ENCODE measurements at regions not wholly inside any gene's neighbourhood (a gene's known extent, or its start where the extent isn't known, plus 50 kb on each side); places are given as distances from the start of the nearest gene placed in this dataset.
"Not testable (repeated sequence)": the region's sequence is repeated elsewhere in the genome, so short reads cannot be mapped to it uniquely, and the experiment has no call there.

DNA sequence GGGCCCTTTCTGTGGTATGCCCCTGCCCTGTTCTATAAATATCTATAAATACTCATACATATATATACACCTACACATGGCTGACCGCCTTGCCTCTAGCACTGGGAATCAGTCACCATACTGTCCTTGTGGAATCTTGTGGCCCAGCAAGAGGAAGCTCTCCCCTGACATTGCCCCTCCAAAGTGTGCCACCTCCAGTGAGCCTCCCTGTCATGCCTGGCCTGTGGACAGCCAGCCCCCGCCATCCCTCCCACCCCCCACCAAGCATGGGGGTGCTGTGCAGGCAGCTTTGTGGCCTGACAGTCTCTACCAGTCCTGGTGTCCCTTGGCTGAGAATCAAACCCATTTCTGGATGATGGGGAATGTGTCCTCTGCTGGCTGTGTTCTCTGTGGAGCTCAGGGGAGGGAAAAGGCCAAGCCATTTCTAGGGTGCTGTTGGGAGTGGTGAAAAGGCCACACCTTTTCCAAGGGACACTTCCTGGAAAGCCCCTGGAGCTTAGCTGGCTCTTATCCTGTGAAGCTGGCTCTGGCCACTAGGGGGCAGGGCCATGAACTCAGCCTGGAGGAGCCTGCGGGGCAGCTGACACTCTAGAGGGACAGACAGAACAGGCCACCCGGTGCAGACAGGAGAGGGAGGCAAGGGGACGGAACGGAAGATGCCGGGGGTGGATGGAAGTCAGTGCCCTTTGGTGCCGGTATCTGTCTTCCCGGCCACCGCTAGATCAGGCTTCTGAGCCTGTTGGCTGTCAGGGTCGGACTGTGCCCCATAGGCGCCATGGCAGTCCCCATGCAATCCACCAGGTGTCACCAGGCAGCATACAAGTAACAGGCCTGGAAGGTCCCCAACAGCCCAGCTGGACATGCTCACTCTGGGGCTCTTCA lies 167.2 kb downstream of the TBC1D2B start:
- DNase-seq = peak; percentile 43 to 79 (median 69)
- POLR2A ChIA-PET; H3K27ac ChIP-seq (ENCODE audit: low read length); H3K27ac Mint-ChIP-seq; H3K36me3 ChIP-seq (ENCODE audit: control insufficient read depth in 2 of 2, extremely low read depth in 1 of 2, insufficient read depth in 1 of 2, low read length in 1 of 2); H3K27me3 Mint-ChIP-seq; H3K4me1 Mint-ChIP-seq; H3K9me3 Mint-ChIP-seq; H3K9me3 ChIP-seq; H3K4me1 ChIP-seq (ENCODE audit: control insufficient read depth in 1 of 2, extremely low read depth in 1 of 2, insufficient read depth in 2 of 2, low read length in 2 of 2); H3K36me3 Mint-ChIP-seq: not testable (repeated sequence)
- peak overlapping the region; percentile 56 to 72 for H3K4me3 ChIP-seq (ENCODE audit: control insufficient read depth in 1 of 2, extremely low read depth in 1 of 2, low read length in 1 of 2)
- ATAC-seq (replicated peaks in 1 of 4) = peak; percentile 78 to 95 (median 89)
- WGBS (ENCODE audit: insufficient coverage) = 10% methylated on average over 11 of the region's 12 CpGs
- H3K4me3 Mint-ChIP-seq = peak overlapping the region; percentile 46 to 82 (median 79)
- H3K27me3 ChIP-seq (replicated peaks in 1 of 2; ENCODE audit: control insufficient read depth in 2 of 2, extremely low read depth in 1 of 2, insufficient read depth in 2 of 2, low read length in 1 of 2) = peaks cover 0 to 15% of the 10 kb centered on the region in 2 experiments
- CTCF ChIA-PET = interaction anchor here (0.6 to 1.3 kb wide), 6 partner anchors 9 to 1003 kb away, joined by 3 to 7 read pairs (median 4); no protein-coding TSS in a partner anchor

DNA sequence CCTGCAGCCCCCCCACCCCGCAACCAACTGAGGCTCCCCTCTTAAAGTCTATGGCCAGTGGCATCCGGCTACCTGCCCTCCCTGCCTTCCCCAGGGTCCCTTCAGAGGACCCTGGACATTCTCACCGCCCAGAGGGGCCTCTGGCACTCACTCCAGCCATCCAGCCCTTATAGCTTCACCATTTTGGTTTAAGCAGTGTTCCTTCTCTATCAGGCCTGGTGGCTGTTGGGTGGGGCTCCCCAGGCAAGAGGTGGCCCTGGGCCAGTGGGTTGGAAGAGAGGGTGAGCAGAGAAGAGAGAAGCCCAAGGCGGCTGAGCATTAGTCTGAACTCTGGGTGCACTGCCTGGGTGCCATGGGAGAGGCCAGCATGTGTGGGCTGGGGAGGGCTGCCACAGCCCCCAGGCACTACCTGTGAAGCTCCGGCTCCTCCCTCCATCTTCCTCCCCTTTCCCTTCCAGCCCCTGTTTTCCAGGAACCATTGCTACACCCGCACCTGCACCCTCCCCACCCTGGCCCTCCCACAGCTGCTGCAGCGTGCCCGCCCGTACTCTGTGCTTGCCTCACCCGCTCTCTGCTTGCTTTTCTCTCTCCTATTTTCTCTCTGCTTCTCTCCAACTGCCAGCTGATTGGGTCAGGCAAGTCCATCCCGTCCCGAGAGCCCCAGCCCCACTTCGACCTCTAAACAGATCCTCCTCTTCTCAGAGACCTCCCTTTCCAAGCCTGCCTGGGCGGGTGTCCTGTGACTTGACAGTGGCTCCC lies 168.2 kb downstream of the TBC1D2B start:
- H3K9me3 Mint-ChIP-seq = no peaks in the 10 kb centered on the region
- DNase-seq (no peak), ATAC-seq (replicated peaks in 1 of 4) (no peak)
- no peak overlapping the region for H3K4me3 Mint-ChIP-seq
- H3K36me3 ChIP-seq (ENCODE audit: control insufficient read depth in 2 of 2, extremely low read depth in 1 of 2, insufficient read depth in 1 of 2, low read length in 1 of 2) = no peaks in the 10 kb centered on the region
- WGBS (ENCODE audit: insufficient coverage) = 82% methylated on average over 10 of the region's 14 CpGs
- no peak overlapping the region for H3K27ac ChIP-seq (ENCODE audit: low read length)
- H3K4me1 ChIP-seq (ENCODE audit: control insufficient read depth in 1 of 2, extremely low read depth in 1 of 2, insufficient read depth in 2 of 2, low read length in 2 of 2) = no peaks in the 10 kb centered on the region
- peaks cover 0 to 7% of the 10 kb centered on the region in 2 donors for H3K27me3 Mint-ChIP-seq
- H3K36me3 Mint-ChIP-seq = no peaks in the 10 kb centered on the region
- H3K27ac Mint-ChIP-seq = no peak overlapping the region
- peaks cover 0 to 15% of the 10 kb centered on the region in 2 experiments for H3K27me3 ChIP-seq (replicated peaks in 1 of 2; ENCODE audit: control insufficient read depth in 2 of 2, extremely low read depth in 1 of 2, insufficient read depth in 2 of 2, low read length in 1 of 2)
- ChIA-PET POLR2A (no interaction called here), CTCF (interaction anchor here (0.5 to 0.8 kb wide), 3 partner anchors 26 to 1031 kb away, joined by 3 to 4 read pairs (median 4); no protein-coding TSS in a partner anchor)
- H3K4me3 ChIP-seq (ENCODE audit: control insufficient read depth in 1 of 2, extremely low read depth in 1 of 2, low read length in 1 of 2) = no peak overlapping the region
- no peaks in the 10 kb centered on the region for H3K4me1 Mint-ChIP-seq
- H3K9me3 ChIP-seq = no peaks in the 10 kb centered on the region

DNA sequence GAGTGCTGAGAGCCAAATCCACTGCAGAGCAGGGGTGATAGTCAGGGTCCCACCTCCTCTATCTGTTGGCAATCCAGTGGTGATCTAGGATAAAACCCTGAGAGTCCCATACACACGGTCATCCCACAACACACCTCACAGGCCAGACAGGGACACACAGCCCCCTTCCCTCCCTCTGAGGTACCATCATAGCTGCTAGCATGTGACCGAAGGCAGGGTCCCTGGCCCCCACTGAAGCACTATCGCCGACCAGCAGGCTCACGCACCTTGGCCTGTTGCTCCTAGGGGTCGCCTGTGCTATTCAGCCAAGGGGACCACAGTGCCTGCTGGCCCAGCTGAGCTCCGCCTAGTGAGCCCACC lies 168.8 kb downstream of the TBC1D2B start:
- H3K4me3 Mint-ChIP-seq; H3K9me3 ChIP-seq; ATAC-seq (replicated peaks in 1 of 4); H3K9me3 Mint-ChIP-seq; DNase-seq; H3K4me3 ChIP-seq (ENCODE audit: control insufficient read depth in 1 of 2, extremely low read depth in 1 of 2, low read length in 1 of 2); H3K27me3 Mint-ChIP-seq; H3K4me1 Mint-ChIP-seq; H3K27ac Mint-ChIP-seq; H3K36me3 Mint-ChIP-seq; H3K36me3 ChIP-seq (ENCODE audit: control insufficient read depth in 2 of 2, extremely low read depth in 1 of 2, insufficient read depth in 1 of 2, low read length in 1 of 2); H3K4me1 ChIP-seq (ENCODE audit: control insufficient read depth in 1 of 2, extremely low read depth in 1 of 2, insufficient read depth in 2 of 2, low read length in 2 of 2); H3K27ac ChIP-seq (ENCODE audit: low read length): not testable (repeated sequence)
- POLR2A ChIA-PET = interaction anchor here in 1 of 2 donors (0.6 kb wide), 1 partner anchor 316 kb away, joined by 3 read pairs; no protein-coding TSS in a partner anchor
- CTCF ChIA-PET = interaction anchor here in 1 of 2 donors (0.5 kb wide), 1 partner anchor 1032 kb away, joined by 4 read pairs; no protein-coding TSS in a partner anchor
- H3K27me3 ChIP-seq (replicated peaks in 1 of 2; ENCODE audit: control insufficient read depth in 2 of 2, extremely low read depth in 1 of 2, insufficient read depth in 2 of 2, low read length in 1 of 2) = peaks cover 0 to 15% of the 10 kb centered on the region in 2 experiments
- WGBS (ENCODE audit: insufficient coverage) = 71% methylated on average over 1 of the region's 7 CpGs

DNA sequence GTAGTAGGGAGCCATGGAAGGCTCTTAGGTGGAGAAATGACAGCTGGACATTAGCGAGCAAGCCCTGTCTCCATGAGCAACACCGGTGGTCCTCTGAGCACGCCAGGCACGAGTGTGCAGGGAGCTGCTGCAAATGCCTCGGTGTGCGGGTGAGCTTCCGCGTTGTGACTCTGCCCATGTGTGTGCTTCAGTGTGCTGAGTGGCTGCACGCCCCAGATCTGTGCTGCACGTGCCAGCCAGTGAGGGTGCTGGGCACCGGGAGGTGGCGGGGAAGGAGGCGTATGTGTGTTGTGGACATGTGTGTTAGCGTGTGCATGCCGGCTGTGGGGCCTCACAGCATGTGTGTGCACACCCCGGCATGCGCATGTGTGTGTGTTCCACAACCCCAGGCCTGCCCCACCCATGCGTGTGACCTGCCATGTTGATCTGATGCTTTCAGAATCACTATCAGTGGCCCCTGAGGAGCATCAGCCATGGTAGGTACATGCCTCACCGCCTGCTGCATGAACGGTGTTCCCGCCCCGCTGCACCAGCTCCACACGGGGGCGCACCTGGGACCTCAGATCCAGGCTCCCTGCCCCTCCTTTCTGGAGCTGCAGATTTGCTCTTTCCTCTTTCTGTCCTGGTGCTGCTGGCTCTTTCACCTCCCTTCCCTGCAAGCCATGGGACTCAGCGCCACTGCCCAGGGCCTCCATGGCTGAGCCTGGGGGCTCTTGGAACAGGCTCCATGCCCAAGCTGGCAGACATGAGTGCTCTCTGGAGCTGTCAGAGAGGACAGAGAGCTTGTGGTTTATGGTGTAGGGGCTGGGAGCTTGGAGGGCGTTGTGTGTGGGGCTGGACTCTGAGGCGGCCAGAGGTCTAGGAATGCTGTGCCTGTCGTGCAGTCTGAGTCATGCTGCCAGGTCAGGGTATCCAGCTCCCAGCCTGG lies 169.4 kb downstream of the TBC1D2B start:
- Mint-ChIP-seq H3K36me3 (no peaks in the 10 kb centered on the region), H3K4me3 (no peak overlapping the region), H3K27me3 (peaks cover 0 to 7% of the 10 kb centered on the region in 2 donors), H3K4me1 (no peaks in the 10 kb centered on the region), H3K27ac (no peak overlapping the region), H3K9me3 (no peaks in the 10 kb centered on the region)
- ATAC-seq (replicated peaks in 1 of 4) (peak in 1 of 4 experiments; percentile 42), DNase-seq (peak in 22 of 35 experiments; percentile 5 to 54 (median 34))
- WGBS (ENCODE audit: insufficient coverage) = 54% methylated on average over 27 of the region's 28 CpGs
- ChIA-PET POLR2A (interaction anchor here in 1 of 2 donors (0.6 kb wide), 1 partner anchor 316 kb away, joined by 3 read pairs; no protein-coding TSS in a partner anchor), CTCF (no interaction called here)
- Histone ChIP-seq H3K36me3 (ENCODE audit: control insufficient read depth in 2 of 2, extremely low read depth in 1 of 2, insufficient read depth in 1 of 2, low read length in 1 of 2) (no peaks in the 10 kb centered on the region), H3K27me3 (replicated peaks in 1 of 2; ENCODE audit: control insufficient read depth in 2 of 2, extremely low read depth in 1 of 2, insufficient read depth in 2 of 2, low read length in 1 of 2) (peaks cover 0 to 15% of the 10 kb centered on the region in 2 experiments), H3K4me1 (ENCODE audit: control insufficient read depth in 1 of 2, extremely low read depth in 1 of 2, insufficient read depth in 2 of 2, low read length in 2 of 2) (no peaks in the 10 kb centered on the region), H3K9me3 (no peaks in the 10 kb centered on the region), H3K4me3 (ENCODE audit: control insufficient read depth in 1 of 2, extremely low read depth in 1 of 2, low read length in 1 of 2) (no peak overlapping the region), H3K27ac (ENCODE audit: low read length) (no peak overlapping the region)

DNA sequence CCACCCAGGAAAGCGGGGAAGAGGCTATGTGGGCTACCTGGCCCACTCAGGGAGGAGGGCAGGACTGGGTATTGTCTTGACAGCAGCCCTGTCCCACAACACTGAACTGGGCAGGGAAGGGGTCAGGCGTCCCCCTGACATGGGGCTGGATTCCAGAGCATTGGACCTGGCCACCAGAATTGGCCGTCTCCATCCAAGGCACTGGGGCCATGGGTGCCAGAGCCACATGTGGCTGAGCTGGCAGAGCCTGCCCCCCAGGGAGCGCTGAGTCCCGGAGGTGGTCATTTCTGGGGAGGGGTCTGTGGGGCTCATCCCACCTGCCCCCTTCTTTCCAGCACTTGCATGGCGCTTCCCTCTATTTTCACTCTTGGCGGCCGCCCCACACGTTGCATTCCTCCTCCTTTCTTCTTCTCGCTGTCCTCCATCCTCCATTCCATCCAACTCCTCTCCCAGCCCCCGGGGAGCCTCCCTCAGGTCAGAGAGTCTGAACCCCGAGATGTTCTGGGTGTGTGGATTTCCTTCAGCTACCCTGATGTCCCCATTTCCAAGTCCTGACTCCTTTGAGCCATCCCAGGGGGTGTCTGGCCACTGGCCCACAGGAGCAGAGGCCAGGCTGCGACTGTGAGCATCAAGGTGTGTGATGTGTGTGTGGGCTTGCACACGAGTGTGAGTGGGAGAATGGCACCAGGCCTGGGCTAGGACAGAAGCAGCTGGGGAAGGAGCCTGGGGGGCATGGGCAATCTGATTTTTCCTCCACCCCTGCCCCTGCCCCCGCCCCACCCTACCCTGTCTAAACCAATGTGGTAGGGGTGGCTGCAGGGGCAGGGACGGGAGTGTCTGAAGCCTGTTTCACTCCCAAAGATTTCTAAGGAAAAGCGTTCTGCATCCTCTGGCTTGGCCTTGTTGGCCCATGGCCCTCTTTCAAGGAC lies 171.2 kb downstream of the TBC1D2B start:
- H3K27me3 Mint-ChIP-seq; H3K27ac ChIP-seq (ENCODE audit: low read length); H3K27ac Mint-ChIP-seq; ATAC-seq (replicated peaks in 1 of 4); POLR2A ChIA-PET; H3K36me3 ChIP-seq (ENCODE audit: control insufficient read depth in 2 of 2, extremely low read depth in 1 of 2, insufficient read depth in 1 of 2, low read length in 1 of 2); H3K4me3 Mint-ChIP-seq; DNase-seq; H3K4me1 Mint-ChIP-seq; H3K4me1 ChIP-seq (ENCODE audit: control insufficient read depth in 1 of 2, extremely low read depth in 1 of 2, insufficient read depth in 2 of 2, low read length in 2 of 2); H3K9me3 Mint-ChIP-seq; H3K9me3 ChIP-seq; H3K4me3 ChIP-seq (ENCODE audit: control insufficient read depth in 1 of 2, extremely low read depth in 1 of 2, low read length in 1 of 2); H3K36me3 Mint-ChIP-seq: not testable (repeated sequence)
- CTCF ChIA-PET = interaction anchor here in 1 of 2 donors (0.6 kb wide), 1 partner anchor 333 kb away, joined by 4 read pairs; no protein-coding TSS in a partner anchor
- WGBS (ENCODE audit: insufficient coverage) = 66% methylated on average over 7 of the region's 17 CpGs
- peaks cover 0 to 19% of the 10 kb centered on the region in 2 experiments for H3K27me3 ChIP-seq (replicated peaks in 1 of 2; ENCODE audit: control insufficient read depth in 2 of 2, extremely low read depth in 1 of 2, insufficient read depth in 2 of 2, low read length in 1 of 2)

Data from T-cell (primary cell).